Type B pancreatic cell (in vitro differentiated cells): ENCODE measurements at regions not wholly inside any gene's neighbourhood (a gene's known extent, or its start where the extent isn't known, plus 50 kb on each side); places are given as distances from the start of the nearest gene placed in this dataset.

Experiments used
- DNase-seq: peaks from one replicate; pipeline ENCODE4 v3.0.0; 2021; ENCODE audit warnings: mixed read lengths; ENCODE audit not compliant: unreplicated experiment; ENCODE audit errors: extremely low spot score
- H3K27ac Mint-ChIP-seq: 2 replicates; pipeline ENCODE4 v1.8.0; 2021; ENCODE audit warnings: mild to moderate bottlenecking, mixed read lengths
- H3K27me3 Mint-ChIP-seq: 2 replicates; pipeline ENCODE4 v1.8.0; 2021; ENCODE audit warnings: mixed read lengths
- H3K36me3 Mint-ChIP-seq: 2 replicates; pipeline ENCODE4 v1.8.0; 2021; ENCODE audit warnings: mixed read lengths
- H3K4me1 Mint-ChIP-seq: one replicate; pipeline ENCODE4 v1.8.0; 2021; ENCODE audit warnings: mixed read lengths; ENCODE audit not compliant: unreplicated experiment
- H3K4me3 Mint-ChIP-seq: 2 replicates; pipeline ENCODE4 v1.8.0; 2021; ENCODE audit warnings: mild to moderate bottlenecking, mixed read lengths
- H3K9me3 Mint-ChIP-seq: 2 replicates; pipeline ENCODE4 v1.8.0; 2021; ENCODE audit warnings: mixed read lengths
- CTCF ChIP-seq: fragments of 200-600 bp; sonication (generic); conservative IDR thresholded peaks from 2 replicates; pipeline ENCODE4 v1.5.0; 2021; ENCODE audit warnings: antibody characterized with exemption, mild to moderate bottlenecking

- TF ChIP-seq CTCF: no peak
- H3K27ac Mint-ChIP-seq: no peak overlapping the region
These were observed 849.9 kb upstream of the EPHA7 start for GRCh38 chr6:94269256-94269655.

GRCh38 chr6:94260765-94261164 is 841.4 kb upstream of the EPHA7 start:
- H3K9me3 Mint-ChIP-seq: no peaks in the 10 kb centered on the region
- H3K4me1 Mint-ChIP-seq: no peaks in the 10 kb centered on the region
- H3K4me3 Mint-ChIP-seq: no peak overlapping the region
- no peak for TF ChIP-seq CTCF
- DNase-seq: no peak
- no peaks in the 10 kb centered on the region for H3K27me3 Mint-ChIP-seq
- no peaks in the 10 kb centered on the region for H3K36me3 Mint-ChIP-seq
- no peak overlapping the region for H3K27ac Mint-ChIP-seq

More at GRCh38 chr6:94269256-94269655, 849.9 kb upstream of the EPHA7 start:
- peaks cover 11% of the 10 kb centered on the region for H3K4me1 Mint-ChIP-seq
- H3K9me3 Mint-ChIP-seq: no peaks in the 10 kb centered on the region
- no peak for DNase-seq
- H3K27me3 Mint-ChIP-seq: no peaks in the 10 kb centered on the region
- no peaks in the 10 kb centered on the region for H3K36me3 Mint-ChIP-seq
- no peak overlapping the region for H3K4me3 Mint-ChIP-seq

- peak; percentile 68 for TF ChIP-seq CTCF
- Mint-ChIP-seq H3K4me1 (no peaks in the 10 kb centered on the region), H3K36me3 (no peaks in the 10 kb centered on the region), H3K9me3 (no peaks in the 10 kb centered on the region), H3K27me3 (no peaks in the 10 kb centered on the region), H3K27ac (no peak overlapping the region), H3K4me3 (no peak overlapping the region)
- DNase-seq: no peak
These were observed 835.3 kb upstream of the EPHA7 start for GRCh38 chr6:94254689-94255088.

- Mint-ChIP-seq H3K4me3 (no peak overlapping the region), H3K9me3 (no peaks in the 10 kb centered on the region), H3K36me3 (no peaks in the 10 kb centered on the region), H3K27me3 (no peaks in the 10 kb centered on the region), H3K4me1 (no peaks in the 10 kb centered on the region), H3K27ac (no peak overlapping the region)
- no peak for TF ChIP-seq CTCF
- no peak for DNase-seq
These were observed 832.5 kb upstream of the EPHA7 start for GRCh38 chr6:94251878-94252277.

GRCh38 chr6:94245395-94245794 is 826.0 kb upstream of the EPHA7 start:
- Mint-ChIP-seq H3K4me3 (no peak overlapping the region), H3K36me3 (no peaks in the 10 kb centered on the region), H3K9me3 (no peaks in the 10 kb centered on the region), H3K4me1 (no peaks in the 10 kb centered on the region), H3K27me3 (no peaks in the 10 kb centered on the region), H3K27ac (no peak overlapping the region)
- no peak for TF ChIP-seq CTCF
- no peak for DNase-seq

GRCh38 chr6:94238868-94239267 is 819.5 kb upstream of the EPHA7 start:
- H3K4me3 Mint-ChIP-seq: no peak overlapping the region
- H3K36me3 Mint-ChIP-seq: no peaks in the 10 kb centered on the region
- no peaks in the 10 kb centered on the region for H3K27me3 Mint-ChIP-seq
- H3K9me3 Mint-ChIP-seq: no peaks in the 10 kb centered on the region
- TF ChIP-seq CTCF: no peak
- DNase-seq: no peak
- no peak overlapping the region for H3K27ac Mint-ChIP-seq
- no peaks in the 10 kb centered on the region for H3K4me1 Mint-ChIP-seq
